ENCODE measurements at regions not wholly inside any gene's neighbourhood (a gene's known extent, or its start where the extent isn't known, plus 50 kb on each side); places are given as distances from the start of the nearest gene placed in this dataset.

- DNase-seq (ENCODE audit: extremely low read depth, low read depth) = peak; percentile 72
- H3K4me3 ChIP-seq (replicated peaks; ENCODE audit: low read depth, low read length) = no peak overlapping the region
Observed at GRCh38 chr9:1458503-1458902, 408.3 kb downstream of the DMRT2 start.

GRCh38 chr9:1460143-1460769 is 410.1 kb downstream of the DMRT2 start:
- DNase-seq (ENCODE audit: extremely low read depth, low read depth) = no peak
- TF ChIP-seq CTCF (IDR thresholded peaks at IDR 0.05; ENCODE audit: low read depth, low read length, missing control alignments) = peak; percentile 55
- no peak overlapping the region for H3K4me3 ChIP-seq (replicated peaks; ENCODE audit: low read depth, low read length)

More at GRCh38 chr9:1458503-1458902, 408.3 kb downstream of the DMRT2 start:
- TF ChIP-seq CTCF (IDR thresholded peaks at IDR 0.05; ENCODE audit: low read depth, low read length, missing control alignments) = no peak

- no peak for DNase-seq (ENCODE audit: extremely low read depth, low read depth)
- H3K4me3 ChIP-seq (replicated peaks; ENCODE audit: low read depth, low read length) = no peak overlapping the region
- no peak for TF ChIP-seq CTCF (IDR thresholded peaks at IDR 0.05; ENCODE audit: low read depth, low read length, missing control alignments)
Observed at GRCh38 chr9:1461812-1462211, 411.7 kb downstream of the DMRT2 start.

GRCh38 chr9:1462626-1463308 is 412.6 kb downstream of the DMRT2 start:
- TF ChIP-seq CTCF (IDR thresholded peaks at IDR 0.05; ENCODE audit: low read depth, low read length, missing control alignments) = no peak
- DNase-seq (ENCODE audit: extremely low read depth, low read depth) = no peak
- H3K4me3 ChIP-seq (replicated peaks; ENCODE audit: low read depth, low read length) = no peak overlapping the region

GRCh38 chr9:1469996-1470395 is 419.8 kb downstream of the DMRT2 start:
- DNase-seq (ENCODE audit: extremely low read depth, low read depth) = no peak
- no peak overlapping the region for H3K4me3 ChIP-seq (replicated peaks; ENCODE audit: low read depth, low read length)
- TF ChIP-seq CTCF (IDR thresholded peaks at IDR 0.05; ENCODE audit: low read depth, low read length, missing control alignments) = no peak

- no peak for DNase-seq (ENCODE audit: extremely low read depth, low read depth)
- H3K4me3 ChIP-seq (replicated peaks; ENCODE audit: low read depth, low read length) = no peak overlapping the region
- no peak for TF ChIP-seq CTCF (IDR thresholded peaks at IDR 0.05; ENCODE audit: low read depth, low read length, missing control alignments)
Observed at GRCh38 chr9:1473956-1474634, 423.9 kb downstream of the DMRT2 start.
